HepG2 (cell line): ENCODE measurements at regions not wholly inside any gene's neighbourhood (a gene's known extent, or its start where the extent isn't known, plus 50 kb on each side); places are given as distances from the start of the nearest gene placed in this dataset.

ENCODE experiments used
- ARNT ChIP-seq: fragments of 450-650 bp; IDR thresholded peaks from 2 replicates; pipeline ENCODE4 v1.6.1; 2017
- NBN ChIP-seq: fragments of 450-650 bp; conservative IDR thresholded peaks from 2 replicates; pipeline ENCODE4 v1.6.1; 2017
- NFYB ChIP-seq: sonication (generic); formaldehyde crosslinking; IDR thresholded peaks from 2 replicates; pipeline ENCODE4 v1.4.0; 2020; ENCODE audit warnings: missing genetic modification reagents
- REXO4 ChIP-seq: sonication (generic); formaldehyde crosslinking; IDR thresholded peaks from 2 replicates; pipeline ENCODE4 v1.8.0; 2022; ENCODE audit warnings: missing genetic modification reagents, mild to moderate bottlenecking, borderline replicate concordance
- TCF12 ChIP-seq, 2 experiments: fragments of 450-650 bp in 1 of 2; sonication (generic) in 1 of 2; formaldehyde crosslinking in 1 of 2; IDR thresholded peaks; 2 replicates each; pipeline versions ENCODE4 v1.6.1 to v1.8.0; 2017 to 2022; ENCODE audit warnings: antibody characterized with exemption in 1 of 2, mild to moderate bottlenecking in 1 of 2, missing genetic modification reagents in 1 of 2, moderate library complexity in 1 of 2
- ZNF292 ChIP-seq: sonication (generic); formaldehyde crosslinking; IDR thresholded peaks from 2 replicates; pipeline ENCODE4 v1.8.1; 2022; ENCODE audit warnings: mild to moderate bottlenecking, low read depth, missing genetic modification reagents, borderline replicate concordance
- ZNF343 ChIP-seq: sonication (generic); formaldehyde crosslinking; IDR thresholded peaks from 2 replicates; pipeline ENCODE4 v1.4.0; 2020; ENCODE audit warnings: mild to moderate bottlenecking, missing genetic modification reagents
- ZNF430 ChIP-seq: sonication (generic); formaldehyde crosslinking; IDR thresholded peaks from 2 replicates; pipeline ENCODE4 v1.9.0; 2021; ENCODE audit warnings: mild to moderate bottlenecking, missing genetic modification reagents
- ZSCAN31 ChIP-seq: sonication (generic); formaldehyde crosslinking; IDR thresholded peaks from 2 replicates; pipeline ENCODE4 v1.5.0; 2020; ENCODE audit warnings: low read depth, mild to moderate bottlenecking, missing genetic modification reagents
- TF ChIP-seq, protein P1 (sequence below): sonication (generic); formaldehyde crosslinking; IDR thresholded peaks from 2 replicates; pipeline ENCODE4 v1.5.1; 2020; ENCODE audit warnings: mild to moderate bottlenecking, moderate library complexity, missing genetic modification reagents
- TF ChIP-seq, protein P2 (sequence below): sonication (generic); formaldehyde crosslinking; IDR thresholded peaks from 2 replicates; pipeline ENCODE4 v1.8.0; 2022; ENCODE audit warnings: missing genetic modification reagents, low read depth, mild to moderate bottlenecking, borderline replicate concordance
- TF ChIP-seq, protein P3 (sequence below): sonication (generic); formaldehyde crosslinking; IDR thresholded peaks from 2 replicates; pipeline ENCODE4 v1.4.0; 2020; ENCODE audit warnings: missing genetic modification reagents, borderline replicate concordance
- TF ChIP-seq, protein P4 (sequence below): IDR thresholded peaks from 2 replicates; pipeline ENCODE4 v1.6.1; 2018; ENCODE audit warnings: missing genetic modification reagents, mild to moderate bottlenecking, missing compliant biosample characterization
- TF ChIP-seq, protein P5 (sequence below): sonication (generic); formaldehyde crosslinking; IDR thresholded peaks from 2 replicates; pipeline ENCODE4 v1.8.0; 2022; ENCODE audit warnings: missing genetic modification reagents, mild to moderate bottlenecking, borderline replicate concordance
- TF ChIP-seq, protein P6 (sequence below): sonication (generic); formaldehyde crosslinking; IDR thresholded peaks from 2 replicates; pipeline ENCODE4 v1.5.0; 2020; ENCODE audit warnings: missing genetic modification reagents, mild to moderate bottlenecking, borderline replicate concordance
- TF ChIP-seq, protein P7 (sequence below): sonication (generic); formaldehyde crosslinking; IDR thresholded peaks from 2 replicates; pipeline ENCODE4 v1.4.0; 2020; ENCODE audit warnings: mild to moderate bottlenecking, missing genetic modification reagents

DNA sequence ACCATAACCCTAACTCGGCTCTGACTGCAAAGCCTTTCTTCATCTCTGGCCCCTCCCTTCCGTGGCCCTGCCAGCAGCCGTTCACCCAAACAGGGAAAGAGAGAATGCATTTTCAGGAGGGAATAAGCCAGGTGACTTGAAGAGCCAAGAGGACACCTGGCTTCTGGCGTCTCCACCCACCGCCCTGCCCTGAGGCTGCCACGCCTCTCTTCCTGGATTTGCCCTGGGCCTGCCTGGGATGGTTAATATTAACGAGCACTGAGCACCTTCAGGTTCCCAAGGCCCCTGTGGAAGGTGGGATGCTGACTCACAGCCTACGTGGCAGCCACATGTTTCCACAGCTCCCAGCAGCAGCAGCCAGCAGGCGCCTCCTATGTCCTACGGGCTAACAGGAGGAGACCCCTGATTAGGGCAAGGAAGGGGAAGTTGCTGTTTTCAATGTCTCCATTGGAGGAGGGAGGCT, 138.0 kb upstream of the RREB1 start (continued):
- no peak for TF ChIP-seq REXO4 (CRISPR knock-in tag)
- TF ChIP-seq, protein P1, sequence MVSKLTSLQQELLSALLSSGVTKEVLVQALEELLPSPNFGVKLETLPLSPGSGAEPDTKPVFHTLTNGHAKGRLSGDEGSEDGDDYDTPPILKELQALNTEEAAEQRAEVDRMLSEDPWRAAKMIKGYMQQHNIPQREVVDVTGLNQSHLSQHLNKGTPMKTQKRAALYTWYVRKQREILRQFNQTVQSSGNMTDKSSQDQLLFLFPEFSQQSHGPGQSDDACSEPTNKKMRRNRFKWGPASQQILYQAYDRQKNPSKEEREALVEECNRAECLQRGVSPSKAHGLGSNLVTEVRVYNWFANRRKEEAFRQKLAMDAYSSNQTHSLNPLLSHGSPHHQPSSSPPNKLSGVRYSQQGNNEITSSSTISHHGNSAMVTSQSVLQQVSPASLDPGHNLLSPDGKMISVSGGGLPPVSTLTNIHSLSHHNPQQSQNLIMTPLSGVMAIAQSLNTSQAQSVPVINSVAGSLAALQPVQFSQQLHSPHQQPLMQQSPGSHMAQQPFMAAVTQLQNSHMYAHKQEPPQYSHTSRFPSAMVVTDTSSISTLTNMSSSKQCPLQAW (CRISPR knock-in tag) = peak; percentile 97
- TF ChIP-seq, protein P2, sequence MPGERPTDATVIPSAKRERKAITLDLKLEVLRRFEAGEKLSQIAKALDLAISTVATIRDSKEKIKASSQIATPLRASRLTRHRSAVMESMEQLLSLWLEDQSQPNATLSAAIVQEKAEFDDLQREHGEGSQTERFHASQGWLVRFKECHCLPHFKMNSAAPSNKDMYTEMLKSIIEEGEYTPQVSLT (CRISPR knock-in tag) = no peak
- no peak for TF ChIP-seq ZNF430
- no peak for TF ChIP-seq NBN
- TF ChIP-seq, protein P3, sequence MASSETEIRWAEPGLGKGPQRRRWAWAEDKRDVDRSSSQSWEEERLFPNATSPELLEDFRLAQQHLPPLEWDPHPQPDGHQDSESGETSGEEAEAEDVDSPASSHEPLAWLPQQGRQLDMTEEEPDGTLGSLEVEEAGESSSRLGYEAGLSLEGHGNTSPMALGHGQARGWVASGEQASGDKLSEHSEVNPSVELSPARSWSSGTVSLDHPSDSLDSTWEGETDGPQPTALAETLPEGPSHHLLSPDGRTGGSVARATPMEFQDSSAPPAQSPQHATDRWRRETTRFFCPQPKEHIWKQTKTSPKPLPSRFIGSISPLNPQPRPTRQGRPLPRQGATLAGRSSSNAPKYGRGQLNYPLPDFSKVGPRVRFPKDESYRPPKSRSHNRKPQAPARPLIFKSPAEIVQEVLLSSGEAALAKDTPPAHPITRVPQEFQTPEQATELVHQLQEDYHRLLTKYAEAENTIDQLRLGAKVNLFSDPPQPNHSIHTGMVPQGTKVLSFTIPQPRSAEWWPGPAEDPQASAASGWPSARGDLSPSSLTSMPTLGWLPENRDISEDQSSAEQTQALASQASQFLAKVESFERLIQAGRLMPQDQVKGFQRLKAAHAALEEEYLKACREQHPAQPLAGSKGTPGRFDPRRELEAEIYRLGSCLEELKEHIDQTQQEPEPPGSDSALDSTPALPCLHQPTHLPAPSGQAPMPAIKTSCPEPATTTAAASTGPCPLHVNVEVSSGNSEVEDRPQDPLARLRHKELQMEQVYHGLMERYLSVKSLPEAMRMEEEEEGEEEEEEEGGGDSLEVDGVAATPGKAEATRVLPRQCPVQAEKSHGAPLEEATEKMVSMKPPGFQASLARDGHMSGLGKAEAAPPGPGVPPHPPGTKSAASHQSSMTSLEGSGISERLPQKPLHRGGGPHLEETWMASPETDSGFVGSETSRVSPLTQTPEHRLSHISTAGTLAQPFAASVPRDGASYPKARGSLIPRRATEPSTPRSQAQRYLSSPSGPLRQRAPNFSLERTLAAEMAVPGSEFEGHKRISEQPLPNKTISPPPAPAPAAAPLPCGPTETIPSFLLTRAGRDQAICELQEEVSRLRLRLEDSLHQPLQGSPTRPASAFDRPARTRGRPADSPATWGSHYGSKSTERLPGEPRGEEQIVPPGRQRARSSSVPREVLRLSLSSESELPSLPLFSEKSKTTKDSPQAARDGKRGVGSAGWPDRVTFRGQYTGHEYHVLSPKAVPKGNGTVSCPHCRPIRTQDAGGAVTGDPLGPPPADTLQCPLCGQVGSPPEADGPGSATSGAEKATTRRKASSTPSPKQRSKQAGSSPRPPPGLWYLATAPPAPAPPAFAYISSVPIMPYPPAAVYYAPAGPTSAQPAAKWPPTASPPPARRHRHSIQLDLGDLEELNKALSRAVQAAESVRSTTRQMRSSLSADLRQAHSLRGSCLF = no peak
- TF ChIP-seq, protein P4, sequence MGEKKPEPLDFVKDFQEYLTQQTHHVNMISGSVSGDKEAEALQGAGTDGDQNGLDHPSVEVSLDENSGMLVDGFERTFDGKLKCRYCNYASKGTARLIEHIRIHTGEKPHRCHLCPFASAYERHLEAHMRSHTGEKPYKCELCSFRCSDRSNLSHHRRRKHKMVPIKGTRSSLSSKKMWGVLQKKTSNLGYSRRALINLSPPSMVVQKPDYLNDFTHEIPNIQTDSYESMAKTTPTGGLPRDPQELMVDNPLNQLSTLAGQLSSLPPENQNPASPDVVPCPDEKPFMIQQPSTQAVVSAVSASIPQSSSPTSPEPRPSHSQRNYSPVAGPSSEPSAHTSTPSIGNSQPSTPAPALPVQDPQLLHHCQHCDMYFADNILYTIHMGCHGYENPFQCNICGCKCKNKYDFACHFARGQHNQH (CRISPR knock-in tag) = peak; percentile 30; the same call in 1 of the 2 replicates
- TF ChIP-seq NFYB (CRISPR knock-in tag) = no peak
- TF ChIP-seq ZSCAN31 (CRISPR knock-in tag) = 0 out of 2 replicates have a peak, but pooled peaks have one; percentile 38
- no peak for TF ChIP-seq ZNF343 (CRISPR knock-in tag)
- TF ChIP-seq, protein P5, sequence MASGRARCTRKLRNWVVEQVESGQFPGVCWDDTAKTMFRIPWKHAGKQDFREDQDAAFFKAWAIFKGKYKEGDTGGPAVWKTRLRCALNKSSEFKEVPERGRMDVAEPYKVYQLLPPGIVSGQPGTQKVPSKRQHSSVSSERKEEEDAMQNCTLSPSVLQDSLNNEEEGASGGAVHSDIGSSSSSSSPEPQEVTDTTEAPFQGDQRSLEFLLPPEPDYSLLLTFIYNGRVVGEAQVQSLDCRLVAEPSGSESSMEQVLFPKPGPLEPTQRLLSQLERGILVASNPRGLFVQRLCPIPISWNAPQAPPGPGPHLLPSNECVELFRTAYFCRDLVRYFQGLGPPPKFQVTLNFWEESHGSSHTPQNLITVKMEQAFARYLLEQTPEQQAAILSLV (CRISPR knock-in tag) = peak; percentile 70; the same call in 1 of the 2 replicates
- TF ChIP-seq, protein P6, sequence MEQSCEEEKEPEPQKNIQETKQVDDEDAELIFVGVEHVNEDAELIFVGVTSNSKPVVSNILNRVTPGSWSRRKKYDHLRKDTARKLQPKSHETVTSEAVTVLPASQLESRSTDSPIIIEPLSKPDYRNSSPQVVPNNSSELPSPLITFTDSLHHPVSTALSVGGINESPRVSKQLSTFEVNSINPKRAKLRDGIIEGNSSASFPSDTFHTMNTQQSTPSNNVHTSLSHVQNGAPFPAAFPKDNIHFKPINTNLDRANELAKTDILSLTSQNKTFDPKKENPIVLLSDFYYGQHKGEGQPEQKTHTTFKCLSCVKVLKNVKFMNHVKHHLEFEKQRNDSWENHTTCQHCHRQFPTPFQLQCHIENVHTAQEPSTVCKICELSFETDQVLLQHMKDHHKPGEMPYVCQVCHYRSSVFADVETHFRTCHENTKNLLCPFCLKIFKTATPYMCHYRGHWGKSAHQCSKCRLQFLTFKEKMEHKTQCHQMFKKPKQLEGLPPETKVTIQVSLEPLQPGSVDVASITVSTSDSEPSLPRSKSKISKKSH (CRISPR knock-in tag) = no peak
- no peak for TF ChIP-seq TCF12 (IDR thresholded peaks at IDR 0.05)
- no peak for TF ChIP-seq TCF12 (CRISPR knock-in tag; IDR thresholded peaks at IDR 0.05)
- TF ChIP-seq, protein P7, sequence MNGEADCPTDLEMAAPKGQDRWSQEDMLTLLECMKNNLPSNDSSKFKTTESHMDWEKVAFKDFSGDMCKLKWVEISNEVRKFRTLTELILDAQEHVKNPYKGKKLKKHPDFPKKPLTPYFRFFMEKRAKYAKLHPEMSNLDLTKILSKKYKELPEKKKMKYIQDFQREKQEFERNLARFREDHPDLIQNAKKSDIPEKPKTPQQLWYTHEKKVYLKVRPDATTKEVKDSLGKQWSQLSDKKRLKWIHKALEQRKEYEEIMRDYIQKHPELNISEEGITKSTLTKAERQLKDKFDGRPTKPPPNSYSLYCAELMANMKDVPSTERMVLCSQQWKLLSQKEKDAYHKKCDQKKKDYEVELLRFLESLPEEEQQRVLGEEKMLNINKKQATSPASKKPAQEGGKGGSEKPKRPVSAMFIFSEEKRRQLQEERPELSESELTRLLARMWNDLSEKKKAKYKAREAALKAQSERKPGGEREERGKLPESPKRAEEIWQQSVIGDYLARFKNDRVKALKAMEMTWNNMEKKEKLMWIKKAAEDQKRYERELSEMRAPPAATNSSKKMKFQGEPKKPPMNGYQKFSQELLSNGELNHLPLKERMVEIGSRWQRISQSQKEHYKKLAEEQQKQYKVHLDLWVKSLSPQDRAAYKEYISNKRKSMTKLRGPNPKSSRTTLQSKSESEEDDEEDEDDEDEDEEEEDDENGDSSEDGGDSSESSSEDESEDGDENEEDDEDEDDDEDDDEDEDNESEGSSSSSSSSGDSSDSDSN (CRISPR knock-in tag) = peak; percentile 57; the same call in 1 of the 2 replicates
- no peak for TF ChIP-seq ZNF292 (CRISPR knock-in tag)
- no peak for TF ChIP-seq ARNT
